Liver (tissue), 8 donors: ENCODE measurements at regions not wholly inside any gene's neighbourhood (a gene's known extent, or its start where the extent isn't known, plus 50 kb on each side); places are given as distances from the start of the nearest gene placed in this dataset.

Experiments
- DNase-seq: peaks from one replicate; pipeline ENCODE4 v3.0.0-alpha.2; 2017; ENCODE audit warnings: low spot score
- H3K27ac ChIP-seq, 2 donors: one replicate each; pipeline ENCODE4 v1.7.0; 2013; ENCODE audit warnings: inconsistent platforms in 2 of 2, low read length in 2 of 2, control low read depth in 1 of 2, low read depth in 1 of 2, mild to moderate bottlenecking in 1 of 2
- H3K27me3 ChIP-seq, 4 donors: one replicate each; pipeline versions ENCODE4 v1.6.1 to v1.7.0; 2013; ENCODE audit warnings: low read length in 3 of 4, inconsistent platforms in 1 of 4, mild to moderate bottlenecking in 1 of 4, moderate library complexity in 1 of 4; ENCODE audit not compliant: control insufficient read depth in 4 of 4, insufficient read depth in 4 of 4
- H3K36me3 ChIP-seq, 4 donors: one replicate each; pipeline versions ENCODE4 v1.6.1 to v1.7.0; 2013; ENCODE audit warnings: low read length in 3 of 4, mild to moderate bottlenecking in 3 of 4, low read depth in 1 of 4, moderate library complexity in 1 of 4; ENCODE audit not compliant: control insufficient read depth in 4 of 4, insufficient read depth in 3 of 4
- H3K4me1 ChIP-seq, 4 donors: one replicate each; pipeline versions ENCODE4 v1.6.1 to v1.7.0; 2013; ENCODE audit warnings: low read length in 3 of 4, mild to moderate bottlenecking in 3 of 4, moderate library complexity in 1 of 4; ENCODE audit not compliant: control insufficient read depth in 4 of 4, insufficient read depth in 4 of 4
- H3K4me3 ChIP-seq, 3 donors: one replicate each; pipeline versions ENCODE4 v1.6.1 to v1.7.0; 2013; ENCODE audit warnings: low read length in 3 of 3, control low read depth in 1 of 3, low read depth in 1 of 3, mild to moderate bottlenecking in 1 of 3
- H3K9ac ChIP-seq, 2 donors: one replicate each; pipeline ENCODE4 v1.7.0; 2013; ENCODE audit warnings: low read length in 2 of 2, mild to moderate bottlenecking in 2 of 2, moderate library complexity in 2 of 2, control low read depth in 1 of 2, low read depth in 1 of 2
- H3K9me3 ChIP-seq, 4 donors: one replicate each; pipeline versions ENCODE4 v1.6.1 to v1.7.0; 2013; ENCODE audit warnings: low read length in 3 of 4; ENCODE audit not compliant: control insufficient read depth in 4 of 4
- CTCF ChIP-seq: fragments of 150-350 bp; IDR thresholded peaks from 2 replicates; pipeline ENCODE4 v1.5.1; 2017; ENCODE audit warnings: improper control_type of control experiment, low read depth, low read length; ENCODE audit not compliant: missing input control
- EGR1 ChIP-seq, 2 donors: IDR thresholded peaks; 2 replicates each; pipeline ENCODE4 v1.6.1; 2016 to 2018; ENCODE audit warnings: antibody characterized with exemption in 2 of 2, low read depth in 2 of 2
- FOXA1 ChIP-seq: IDR thresholded peaks from 2 replicates; pipeline ENCODE4 v1.6.1; 2016; ENCODE audit warnings: antibody characterized with exemption
- FOXA2 ChIP-seq: IDR thresholded peaks from 2 replicates; pipeline ENCODE4 v1.6.1; 2016; ENCODE audit warnings: antibody characterized with exemption
- GABPA ChIP-seq, 2 donors: IDR thresholded peaks in 1 of 2; conservative IDR thresholded peaks in 1 of 2; 2 replicates each; pipeline ENCODE4 v1.6.1; 2016; ENCODE audit warnings: antibody characterized with exemption in 2 of 2, mild to moderate bottlenecking in 1 of 2, moderate library complexity in 1 of 2
- HNF4A ChIP-seq, 2 donors: conservative IDR thresholded peaks; 2 replicates each; pipeline ENCODE4 v1.6.1; 2016; ENCODE audit warnings: antibody characterized with exemption in 2 of 2, mild to moderate bottlenecking in 2 of 2
- HNF4G ChIP-seq: IDR thresholded peaks from 2 replicates; pipeline ENCODE4 v1.6.1; 2016; ENCODE audit warnings: antibody characterized with exemption
- NR2F2 ChIP-seq: IDR thresholded peaks from 2 replicates; pipeline ENCODE4 v1.6.1; 2016; ENCODE audit warnings: antibody characterized with exemption
- RAD21 ChIP-seq, 2 donors: IDR thresholded peaks; 2 replicates each; pipeline ENCODE4 v1.6.1; 2016; ENCODE audit warnings: antibody characterized with exemption in 2 of 2, mild to moderate bottlenecking in 2 of 2
- RXRA ChIP-seq, 2 donors: IDR thresholded peaks; 2 replicates each; pipeline ENCODE4 v1.6.1; 2017 to 2018; ENCODE audit warnings: antibody characterized with exemption in 2 of 2, mild to moderate bottlenecking in 1 of 2
- SP1 ChIP-seq: IDR thresholded peaks from 2 replicates; pipeline ENCODE4 v1.6.1; 2018; ENCODE audit warnings: antibody characterized with exemption, mild to moderate bottlenecking
- TAF1 ChIP-seq: conservative IDR thresholded peaks from 2 replicates; pipeline ENCODE4 v1.6.1; 2016; ENCODE audit warnings: antibody characterized with exemption, mild to moderate bottlenecking
- YY1 ChIP-seq: IDR thresholded peaks from 2 replicates; pipeline ENCODE4 v1.6.1; 2016; ENCODE audit warnings: antibody characterized with exemption, mild to moderate bottlenecking
- ZBTB33 ChIP-seq: IDR thresholded peaks from 2 replicates; pipeline ENCODE4 v1.6.1; 2016; ENCODE audit warnings: antibody characterized with exemption
- WGBS: extraction: QIAGEN DNeasy Blood & Tissue Kit; methylation state at CpG from one replicate; pipeline ENCODE4 v1.1.7; 2013; 5-methylcytosine and 5-hydroxymethylcytosine counted together
- TF ChIP-seq, protein P1 (sequence below): IDR thresholded peaks from 2 replicates; pipeline ENCODE4 v1.6.1; 2016; ENCODE audit warnings: antibody characterized with exemption, mild to moderate bottlenecking
- donor health status: healthy.
- donor health status: healthy.
- donor health status: healthy.
- donor health status: healthy.
- donor health status: healthy.

DNA sequence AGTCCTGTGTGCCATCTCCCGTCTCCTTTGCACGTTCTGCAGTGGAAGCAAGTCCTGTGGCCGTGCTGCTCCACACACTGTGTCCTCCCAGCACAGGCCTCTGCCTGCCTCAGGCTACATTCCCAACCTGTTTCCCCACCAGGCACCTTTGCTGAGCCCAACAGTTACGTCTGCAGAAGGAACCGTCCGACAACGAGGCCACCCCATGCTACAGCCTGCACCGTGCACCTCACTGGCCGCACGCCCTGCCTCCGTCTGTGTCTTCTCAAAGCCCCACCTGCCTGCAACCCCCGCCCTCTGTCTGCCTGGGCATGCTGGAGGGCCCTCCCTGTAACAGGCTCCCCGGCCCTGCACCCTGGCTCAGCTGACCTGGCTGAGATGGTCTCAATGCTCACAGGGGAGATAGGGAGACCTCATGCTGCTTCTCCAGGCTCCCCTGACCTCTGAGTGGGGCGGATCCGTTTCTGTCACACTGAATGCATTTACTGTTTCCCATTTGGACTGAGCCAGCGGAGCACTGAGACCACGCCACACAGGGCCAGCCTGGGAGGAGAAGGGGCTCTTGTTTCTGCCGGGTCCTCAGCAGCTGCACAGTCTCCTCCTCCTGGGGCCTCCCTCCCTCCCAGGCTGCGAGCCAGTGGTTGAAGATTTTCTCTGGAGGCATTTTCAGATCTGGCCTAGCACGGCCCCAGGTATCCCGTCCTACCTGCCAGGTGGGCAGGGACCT, 109.1 kb upstream of the OTOS start:
- Histone ChIP-seq H3K9me3 (no peaks in the 10 kb centered on the region), H3K27ac (no peak overlapping the region), H3K27me3 (no peaks in the 10 kb centered on the region), H3K36me3 (no peaks in the 10 kb centered on the region), H3K4me1 (peaks cover 5 to 13% (median 11%) of the 10 kb centered on the region in 4 donors), H3K9ac (no peak overlapping the region), H3K4me3 (no peak overlapping the region)
- no peak for TF ChIP-seq EGR1 (IDR thresholded peaks at IDR 0.05; ENCODE audit: low read depth in 2 of 2)
- TF ChIP-seq RAD21 (IDR thresholded peaks at IDR 0.05): no peak
- no peak for TF ChIP-seq NR2F2
- no peak for TF ChIP-seq ZBTB33
- TF ChIP-seq FOXA2: no peak
- TF ChIP-seq CTCF: no peak
- TF ChIP-seq HNF4G: no peak
- TF ChIP-seq SP1: no peak
- TF ChIP-seq, protein P1, sequence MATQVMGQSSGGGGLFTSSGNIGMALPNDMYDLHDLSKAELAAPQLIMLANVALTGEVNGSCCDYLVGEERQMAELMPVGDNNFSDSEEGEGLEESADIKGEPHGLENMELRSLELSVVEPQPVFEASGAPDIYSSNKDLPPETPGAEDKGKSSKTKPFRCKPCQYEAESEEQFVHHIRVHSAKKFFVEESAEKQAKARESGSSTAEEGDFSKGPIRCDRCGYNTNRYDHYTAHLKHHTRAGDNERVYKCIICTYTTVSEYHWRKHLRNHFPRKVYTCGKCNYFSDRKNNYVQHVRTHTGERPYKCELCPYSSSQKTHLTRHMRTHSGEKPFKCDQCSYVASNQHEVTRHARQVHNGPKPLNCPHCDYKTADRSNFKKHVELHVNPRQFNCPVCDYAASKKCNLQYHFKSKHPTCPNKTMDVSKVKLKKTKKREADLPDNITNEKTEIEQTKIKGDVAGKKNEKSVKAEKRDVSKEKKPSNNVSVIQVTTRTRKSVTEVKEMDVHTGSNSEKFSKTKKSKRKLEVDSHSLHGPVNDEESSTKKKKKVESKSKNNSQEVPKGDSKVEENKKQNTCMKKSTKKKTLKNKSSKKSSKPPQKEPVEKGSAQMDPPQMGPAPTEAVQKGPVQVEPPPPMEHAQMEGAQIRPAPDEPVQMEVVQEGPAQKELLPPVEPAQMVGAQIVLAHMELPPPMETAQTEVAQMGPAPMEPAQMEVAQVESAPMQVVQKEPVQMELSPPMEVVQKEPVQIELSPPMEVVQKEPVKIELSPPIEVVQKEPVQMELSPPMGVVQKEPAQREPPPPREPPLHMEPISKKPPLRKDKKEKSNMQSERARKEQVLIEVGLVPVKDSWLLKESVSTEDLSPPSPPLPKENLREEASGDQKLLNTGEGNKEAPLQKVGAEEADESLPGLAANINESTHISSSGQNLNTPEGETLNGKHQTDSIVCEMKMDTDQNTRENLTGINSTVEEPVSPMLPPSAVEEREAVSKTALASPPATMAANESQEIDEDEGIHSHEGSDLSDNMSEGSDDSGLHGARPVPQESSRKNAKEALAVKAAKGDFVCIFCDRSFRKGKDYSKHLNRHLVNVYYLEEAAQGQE: no peak
- no peak for TF ChIP-seq YY1
- no peak for TF ChIP-seq FOXA1
- TF ChIP-seq TAF1: no peak
- WGBS: 92% methylated on average over 21 of the region's 21 CpGs
- DNase-seq: peak; percentile 30

DNA sequence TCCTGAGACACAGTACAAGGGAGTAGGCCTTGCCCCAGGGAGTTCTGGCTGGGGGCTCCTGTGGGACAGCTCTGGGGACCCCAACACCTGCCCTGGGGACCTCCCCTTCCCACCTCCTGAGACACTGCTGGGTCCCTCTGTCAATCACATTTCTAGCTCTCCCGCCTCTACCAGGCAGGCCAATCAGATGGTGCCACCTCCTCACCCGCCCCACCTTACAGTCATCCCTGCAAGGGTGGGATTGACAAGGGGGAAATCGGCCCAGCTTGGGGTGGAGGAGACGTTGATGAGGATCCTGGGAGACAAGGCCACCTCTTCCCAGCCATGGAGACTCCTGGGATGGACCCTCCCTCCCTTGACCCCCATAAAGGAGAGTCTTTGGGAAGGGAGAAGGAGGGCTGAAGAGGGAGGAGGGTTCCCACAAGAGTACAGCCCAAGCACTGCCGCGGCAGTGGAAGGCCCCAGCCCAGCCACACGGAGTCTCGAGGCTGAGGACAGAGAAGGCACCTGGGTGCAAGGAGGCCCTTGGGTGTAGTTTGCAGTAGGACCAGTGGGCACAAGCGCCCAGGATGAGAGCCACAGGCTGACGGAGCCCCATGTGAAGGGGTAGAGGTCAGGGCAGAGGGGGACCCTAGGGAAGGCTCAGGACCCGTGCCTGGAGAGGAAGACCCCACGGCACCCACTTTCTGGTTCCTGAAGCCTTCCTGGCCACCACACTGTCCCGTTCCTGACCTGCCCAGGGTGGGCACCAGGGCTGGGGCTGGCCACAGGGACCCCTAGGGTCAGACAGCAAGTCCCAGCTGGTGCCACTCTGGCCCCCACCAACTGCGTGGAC, 109.9 kb upstream of the OTOS start:
- H3K27me3 ChIP-seq: no peaks in the 10 kb centered on the region
- H3K9me3 ChIP-seq: no peaks in the 10 kb centered on the region
- H3K4me1 ChIP-seq: peaks cover 5 to 13% (median 11%) of the 10 kb centered on the region in 4 donors
- no peak overlapping the region for H3K9ac ChIP-seq
- no peak overlapping the region for H3K4me3 ChIP-seq
- H3K27ac ChIP-seq: peak overlapping the region; percentile 48 to 72
- no peaks in the 10 kb centered on the region for H3K36me3 ChIP-seq
- 90% methylated on average over 14 of the region's 14 CpGs for WGBS
- no peak for TF ChIP-seq RXRA (IDR thresholded peaks at IDR 0.05)
- no peak for TF ChIP-seq FOXA2
- no peak for TF ChIP-seq NR2F2
- no peak for TF ChIP-seq FOXA1
- no peak for TF ChIP-seq GABPA (IDR thresholded peaks at IDR 0.05 in 1 of 2, conservative IDR thresholded peaks at IDR 0.05 in 1 of 2)
- no peak for TF ChIP-seq HNF4A (conservative IDR thresholded peaks at IDR 0.05)
- no peak for TF ChIP-seq EGR1 (IDR thresholded peaks at IDR 0.05; ENCODE audit: low read depth in 2 of 2)
- DNase-seq: peak; percentile 32
